MCF 10A (cell line): ENCODE measurements at regions not wholly inside any gene's neighbourhood (a gene's known extent, or its start where the extent isn't known, plus 50 kb on each side); places are given as distances from the start of the nearest gene placed in this dataset.

Source experiments
- BruUV-seq: library from RNA; stranded (reverse); fragments of 400-500 nt; replicated peaks from 2 replicates; lab custom pipeline; 2021; lab: Mats Ljungman, UMichigan
- CTCF ChIA-PET: fragments of 300-600 bp; sonication (Branson Sonifier 250); formaldehyde crosslinking; extraction: SDS; loops from one replicate; lab custom pipeline; 2021; ENCODE audit warnings: antibody characterized with exemption, inconsistent platforms; lab: Yijun Ruan, JAX
- POLR2A ChIA-PET: fragments of 300-600, 350-650 bp; sonication (Branson Sonifier 250); formaldehyde crosslinking; extraction: SDS; loops from one replicate; lab custom pipeline; 2020; ENCODE audit warnings: antibody characterized with exemption, inconsistent platforms; lab: Yijun Ruan, JAX
- DNase-seq: peaks from one replicate; pipeline ENCODE4 v3.0.0-alpha.2; 2018; ENCODE audit not compliant: unreplicated experiment
- H3K27ac Mint-ChIP-seq: one replicate; pipeline ENCODE4 v1.8.0; 2022; ENCODE audit warnings: mild to moderate bottlenecking, low read depth, mixed read lengths; ENCODE audit not compliant: unreplicated experiment
- H3K27me3 Mint-ChIP-seq: one replicate; pipeline ENCODE4 v1.8.0; 2022; ENCODE audit warnings: mixed read lengths; ENCODE audit not compliant: insufficient read depth, unreplicated experiment
- H3K36me3 Mint-ChIP-seq: one replicate; pipeline ENCODE4 v1.8.0; 2022; ENCODE audit warnings: mild to moderate bottlenecking, moderate library complexity, mixed read lengths; ENCODE audit not compliant: insufficient read depth, unreplicated experiment
- H3K4me1 Mint-ChIP-seq: one replicate; pipeline ENCODE4 v1.8.0; 2022; ENCODE audit warnings: mixed read lengths; ENCODE audit not compliant: insufficient read depth, unreplicated experiment
- H3K4me3 Mint-ChIP-seq: one replicate; pipeline ENCODE4 v1.8.0; 2022; ENCODE audit warnings: mild to moderate bottlenecking, moderate library complexity, mixed read lengths; ENCODE audit not compliant: unreplicated experiment
- H3K9me3 Mint-ChIP-seq: one replicate; pipeline ENCODE4 v1.8.0; 2022; ENCODE audit warnings: mixed read lengths; ENCODE audit not compliant: unreplicated experiment
- CTCF ChIP-seq: fragments of 200-600 bp; IDR thresholded peaks from one replicate; pipeline ENCODE4 v1.8.0; 2022; ENCODE audit warnings: antibody characterized with exemption, mild to moderate bottlenecking; ENCODE audit not compliant: unreplicated experiment
- intact Hi-C: fragments of 100-400 bp; cut with micrococcal nuclease; formaldehyde crosslinking; loops from 2 replicates; pipeline ENCODE4 v1.14.1; 2022

GRCh38 chr19:33988601-33989000, 183.7 kb upstream of the LSM14A start:
- Mint-ChIP-seq H3K27ac (no peak overlapping the region), H3K27me3 (no peaks in the 10 kb centered on the region), H3K36me3 (no peaks in the 10 kb centered on the region), H3K4me1 (no peaks in the 10 kb centered on the region), H3K4me3 (no peak overlapping the region), H3K9me3 (peaks cover 11% of the 10 kb centered on the region)
- ChIA-PET POLR2A (interaction anchor here (1.6 kb wide), 1 partner anchor 10 kb away, joined by 3 read pairs; no protein-coding TSS in a partner anchor), CTCF (interaction anchor here (1.4 to 2.1 kb wide), 2 partner anchors 9 to 210 kb away, joined by 5 to 16 read pairs; no protein-coding TSS in a partner anchor)
- no TSS peak for BruUV-seq
- intact Hi-C loops = no loop called here
- TF ChIP-seq CTCF = no peak
- DNase-seq = no peak

- Mint-ChIP-seq H3K4me3 (no peak overlapping the region), H3K36me3 (no peaks in the 10 kb centered on the region), H3K9me3 (peaks cover 5% of the 10 kb centered on the region), H3K27ac (no peak overlapping the region), H3K4me1 (no peaks in the 10 kb centered on the region), H3K27me3 (peaks cover 8% of the 10 kb centered on the region)
- DNase-seq = no peak
- BruUV-seq = no TSS peak
- intact Hi-C loops = loop anchor here (1.0 kb wide), 2 partner anchors 99 to 219 kb away; no protein-coding TSS in a partner anchor
- TF ChIP-seq CTCF = no peak
- POLR2A ChIA-PET = interaction anchor here (1.0 to 1.7 kb wide), 4 partner anchors 9 to 203 kb away, joined by 3 to 7 read pairs (median 6); partner anchors contain the start of gene KCTD15
- CTCF ChIA-PET = interaction anchor here (0.7 to 2.9 kb wide), 68 partner anchors 8 to 567 kb away, joined by 3 to 75 read pairs (median 5); partner anchors contain the start of gene KCTD15
These were observed 174.6 kb upstream of the LSM14A start for GRCh38 chr19:33997690-33998089.

- no peaks in the 10 kb centered on the region for H3K9me3 Mint-ChIP-seq
- POLR2A ChIA-PET = interaction anchor here (1.0 to 1.7 kb wide), 4 partner anchors 9 to 203 kb away, joined by 3 to 7 read pairs (median 6); partner anchors contain the start of gene KCTD15
- H3K4me1 Mint-ChIP-seq = no peaks in the 10 kb centered on the region
- no peak overlapping the region for H3K4me3 Mint-ChIP-seq
- CTCF ChIA-PET = interaction anchor here (0.5 to 2.9 kb wide), 81 partner anchors 8 to 1376 kb away, joined by 3 to 75 read pairs (median 5); partner anchors contain the start of gene KCTD15
- H3K27me3 Mint-ChIP-seq = peaks cover 14% of the 10 kb centered on the region
- H3K36me3 Mint-ChIP-seq = no peaks in the 10 kb centered on the region
- no peak for TF ChIP-seq CTCF
- no peak overlapping the region for H3K27ac Mint-ChIP-seq
- no peak for DNase-seq
- no TSS peak for BruUV-seq
- intact Hi-C loops = loop anchor here (1.0 kb wide), 2 partner anchors 98 to 220 kb away; no protein-coding TSS in a partner anchor
These were observed 174.0 kb upstream of the LSM14A start for GRCh38 chr19:33998302-33998701.

- intact Hi-C loops = loop anchor here (1.0 kb wide), 2 partner anchors 97 to 221 kb away; no protein-coding TSS in a partner anchor
- no peak overlapping the region for H3K4me3 Mint-ChIP-seq
- POLR2A ChIA-PET = interaction anchor here (1.0 to 1.7 kb wide), 4 partner anchors 10 to 204 kb away, joined by 3 to 7 read pairs (median 6); partner anchors contain the start of gene KCTD15
- CTCF ChIA-PET = interaction anchor here (0.5 to 2.9 kb wide), 73 partner anchors 9 to 1376 kb away, joined by 3 to 75 read pairs (median 5); partner anchors contain the start of gene KCTD15
- peak; percentile 28 for TF ChIP-seq CTCF
- no TSS peak for BruUV-seq
- peaks cover 19% of the 10 kb centered on the region for H3K27me3 Mint-ChIP-seq
- H3K27ac Mint-ChIP-seq = no peak overlapping the region
- no peaks in the 10 kb centered on the region for H3K4me1 Mint-ChIP-seq
- H3K9me3 Mint-ChIP-seq = no peaks in the 10 kb centered on the region
- DNase-seq = peak; percentile 5
- H3K36me3 Mint-ChIP-seq = no peaks in the 10 kb centered on the region
These were observed 173.5 kb upstream of the LSM14A start for GRCh38 chr19:33998739-33999345.
